ENCODE measurements at regions not wholly inside any gene's neighbourhood (a gene's known extent, or its start where the extent isn't known, plus 50 kb on each side); places are given as distances from the start of the nearest gene placed in this dataset.

GRCh38 chr1:87805666-87806378 is 477.1 kb downstream of the LMO4 start:
- TF ChIP-seq CTCF (conservative IDR thresholded peaks at IDR 0.05; ENCODE audit: low read depth, low read length) (no peak), EZH2 (IDR thresholded peaks at IDR 0.05; ENCODE audit: low read length, unreplicated experiment) (no peak)

Measured in PC-3 (cell line).